SK-N-SH (cell line): ENCODE measurements at regions not wholly inside any gene's neighbourhood (a gene's known extent, or its start where the extent isn't known, plus 50 kb on each side); places are given as distances from the start of the nearest gene placed in this dataset.

Experiments
- CTCF ChIA-PET: fragments of 300-600, 350-600 bp; formaldehyde crosslinking; extraction: SDS; loops from one replicate; lab custom pipeline; 2021; lab: Yijun Ruan, JAX
- POLR2A ChIA-PET: fragments of 350-600 bp; sonication (Branson Sonifier 250); formaldehyde crosslinking; extraction: SDS; loops from one replicate; lab custom pipeline; 2020; ENCODE audit warnings: antibody characterized with exemption, inconsistent platforms; lab: Yijun Ruan, JAX
- DNase-seq: peaks from one replicate; pipeline ENCODE4 v3.0.0; 2012
- H2AFZ ChIP-seq: fragments of 200-600 bp; sonication (generic); 2 replicates; pipeline ENCODE4 v1.8.1; 2016; ENCODE audit warnings: antibody characterized with exemption, mild to moderate bottlenecking, low read depth
- H3F3A ChIP-seq: fragments of 200-600 bp; sonication (generic); replicated peaks from 2 replicates; pipeline ENCODE3; 2016; ENCODE audit warnings: antibody characterized with exemption, mild to moderate bottlenecking; ENCODE audit not compliant: insufficient read depth
- H3K27ac ChIP-seq, 2 experiments: fragments of 200-500 bp in 1 of 2; fragments of 200-600 bp in 1 of 2; sonication (Bioruptor generic) in 1 of 2; sonication (generic), shearing (Covaris generic) in 1 of 2; 2 replicates each; pipeline versions ENCODE4 v1.5.1 to v1.6.1; 2014 to 2016; ENCODE audit warnings: low read depth in 2 of 2, inconsistent platforms in 1 of 2, low read length in 1 of 2, mild to moderate bottlenecking in 1 of 2, mixed read lengths in 1 of 2
- H3K27me3 ChIP-seq: fragments of 200-600 bp; sonication (generic), shearing (Covaris generic); 2 replicates; pipeline ENCODE4 v1.6.1; 2016; ENCODE audit warnings: mixed run types; ENCODE audit not compliant: insufficient read depth
- H3K36me3 ChIP-seq, 2 experiments: fragments of 200-500 bp in 1 of 2; fragments of 200-600 bp in 1 of 2; sonication (Bioruptor generic) in 1 of 2; sonication (generic) in 1 of 2; replicated peaks in 1 of 2; 2 replicates each; pipeline versions ENCODE3 to v1.5.1; 2014 to 2016; ENCODE audit warnings: low read length in 1 of 2, mild to moderate bottlenecking in 1 of 2; ENCODE audit not compliant: insufficient read depth in 2 of 2, control insufficient read depth in 1 of 2
- H3K4me1 ChIP-seq, 2 experiments: fragments of 200-500 bp in 1 of 2; fragments of 200-600 bp in 1 of 2; sonication (Bioruptor generic) in 1 of 2; sonication (generic), shearing (Covaris generic) in 1 of 2; 2 replicates each; pipeline versions ENCODE4 v1.5.1 to v1.6.1; 2014 to 2016; ENCODE audit warnings: low read depth in 1 of 2, low read length in 1 of 2, mixed run types in 1 of 2; ENCODE audit not compliant: insufficient read depth in 2 of 2, control insufficient read depth in 1 of 2
- H3K4me2 ChIP-seq: fragments of 200-600 bp; sonication (generic), shearing (Covaris generic); 2 replicates; pipeline ENCODE4 v1.6.1; 2017; ENCODE audit warnings: mixed run types
- H3K4me3 ChIP-seq, 2 experiments: fragments of 200-500 bp in 1 of 2; fragments of 200-600 bp in 1 of 2; sonication (Bioruptor generic) in 1 of 2; sonication (generic), shearing (Covaris generic) in 1 of 2; 2 replicates each; pipeline versions ENCODE4 v1.5.1 to v1.8.1; 2014 to 2016; ENCODE audit warnings: low read depth in 2 of 2, inconsistent platforms in 1 of 2, low read length in 1 of 2, mild to moderate bottlenecking in 1 of 2, mixed read lengths in 1 of 2, moderate library complexity in 1 of 2
- H3K79me2 ChIP-seq: fragments of 200-600 bp; sonication (generic); 2 replicates; pipeline ENCODE4 v1.8.1; 2017; ENCODE audit warnings: mild to moderate bottlenecking; ENCODE audit not compliant: insufficient read depth
- H3K9ac ChIP-seq: fragments of 200-600 bp; sonication (generic); 2 replicates; pipeline ENCODE4 v1.6.1; 2017; ENCODE audit warnings: mixed run types
- H3K9me2 ChIP-seq: fragments of 200-600 bp; sonication (generic); 2 replicates; pipeline ENCODE4 v1.6.1; 2017; ENCODE audit warnings: mixed run types
- H3K9me3 ChIP-seq: fragments of 200-600 bp; sonication (generic); 2 replicates; pipeline ENCODE4 v1.6.1; 2017; ENCODE audit warnings: mixed run types, mild to moderate bottlenecking, moderate library complexity
- H4K20me1 ChIP-seq: fragments of 200-600 bp; sonication (generic); 2 replicates; pipeline ENCODE4 v1.6.1; 2017; ENCODE audit warnings: mild to moderate bottlenecking, mixed run types; ENCODE audit not compliant: insufficient read depth
- CHD2 ChIP-seq: fragments of 150-350 bp; IDR thresholded peaks from 2 replicates; pipeline ENCODE4 v1.6.1; 2018; ENCODE audit warnings: low read length; ENCODE audit not compliant: partially characterized antibody
- ELF1 ChIP-seq: IDR thresholded peaks from 2 replicates; pipeline ENCODE4 v1.4.0; 2012
- EP300 ChIP-seq, 2 experiments: IDR thresholded peaks; 2 replicates each; pipeline versions ENCODE4 v1.4.0 to v1.6.1; 2012; ENCODE audit warnings: borderline replicate concordance in 1 of 2, low read depth in 1 of 2, low read length in 1 of 2
- FOSL2 ChIP-seq: IDR thresholded peaks from 2 replicates; pipeline ENCODE4 v1.4.0; 2012; ENCODE audit warnings: low read depth, mild to moderate bottlenecking, moderate library complexity, borderline replicate concordance
- GATA2 ChIP-seq: sonication (generic); formaldehyde crosslinking; IDR thresholded peaks from 2 replicates; pipeline ENCODE4 v1.5.0; 2020; ENCODE audit warnings: mild to moderate bottlenecking, missing genetic modification reagents
- JUND ChIP-seq: IDR thresholded peaks from 2 replicates; pipeline ENCODE4 v1.4.0; 2012
- MEF2A ChIP-seq: IDR thresholded peaks from 2 replicates; pipeline ENCODE4 v1.4.0; 2012; ENCODE audit warnings: low read depth, borderline replicate concordance
- MXI1 ChIP-seq: IDR thresholded peaks from 2 replicates; pipeline ENCODE4 v1.6.1; 2012; ENCODE audit warnings: mild to moderate bottlenecking, low read depth, low read length, improper control_type of control experiment
- PBX3 ChIP-seq: IDR thresholded peaks from 2 replicates; pipeline ENCODE4; 2012
- POLR2AphosphoS5 ChIP-seq: IDR thresholded peaks from 2 replicates; pipeline ENCODE4 v1.6.1; 2012; ENCODE audit warnings: low read depth, low read length
- RAD21 ChIP-seq: IDR thresholded peaks from 2 replicates; pipeline ENCODE4 v1.6.1; 2012; ENCODE audit warnings: mild to moderate bottlenecking, low read length
- SMC3 ChIP-seq: IDR thresholded peaks from 2 replicates; pipeline ENCODE4 v1.6.1; 2012; ENCODE audit warnings: low read depth, low read length, improper control_type of control experiment
- TAF1 ChIP-seq: IDR thresholded peaks from 2 replicates; pipeline ENCODE4 v1.6.1; 2012; ENCODE audit warnings: low read depth, mild to moderate bottlenecking, low read length, moderate library complexity, borderline replicate concordance
- TEAD4 ChIP-seq: IDR thresholded peaks from 2 replicates; pipeline ENCODE4 v1.4.0; 2012; ENCODE audit warnings: mild to moderate bottlenecking, borderline replicate concordance; ENCODE audit not compliant: insufficient read depth
- YY1 ChIP-seq: IDR thresholded peaks from 2 replicates; pipeline ENCODE4 v1.4.0; 2012; ENCODE audit warnings: low read depth, mild to moderate bottlenecking
- ZBTB33 ChIP-seq: IDR thresholded peaks from 2 replicates; pipeline ENCODE4 v1.4.0; 2012; ENCODE audit warnings: low read depth, borderline replicate concordance
- WGBS: methylation state at CpG from one replicate; pipeline ENCODE4 v1.1.6; 2017; ENCODE audit warnings: low lambda C conversion rate; 5-methylcytosine and 5-hydroxymethylcytosine counted together
- TF ChIP-seq, protein P1 (sequence below): IDR thresholded peaks from 2 replicates; pipeline ENCODE4 v1.6.1; 2012; ENCODE audit warnings: mild to moderate bottlenecking, low read depth, low read length, moderate library complexity

DNA sequence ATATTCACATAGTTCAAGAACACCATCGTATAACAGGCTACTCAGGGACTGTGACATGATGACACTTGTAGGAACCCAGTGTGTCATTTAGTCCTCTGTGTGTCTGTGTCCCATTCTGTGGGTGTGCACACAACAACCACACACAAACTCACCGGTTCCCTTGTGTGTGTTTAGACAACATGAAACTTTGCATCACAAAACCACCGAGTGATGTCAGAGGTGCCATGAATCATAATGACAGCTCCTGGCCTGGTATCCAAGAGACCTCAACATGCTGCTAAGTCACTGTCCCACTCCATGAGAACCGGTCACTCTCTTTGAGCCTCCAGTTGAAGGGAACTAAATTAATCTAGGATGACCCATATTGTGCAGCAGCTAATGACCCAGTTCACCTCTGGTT lies 421.3 kb downstream of the PREX1 start:
- 69% methylated on average over 4 of the region's 4 CpGs for WGBS
- CTCF ChIA-PET, result interaction anchor here (1.2 kb wide), 1 partner anchor 10 kb away, joined by 5 read pairs; no protein-coding TSS in a partner anchor

DNA sequence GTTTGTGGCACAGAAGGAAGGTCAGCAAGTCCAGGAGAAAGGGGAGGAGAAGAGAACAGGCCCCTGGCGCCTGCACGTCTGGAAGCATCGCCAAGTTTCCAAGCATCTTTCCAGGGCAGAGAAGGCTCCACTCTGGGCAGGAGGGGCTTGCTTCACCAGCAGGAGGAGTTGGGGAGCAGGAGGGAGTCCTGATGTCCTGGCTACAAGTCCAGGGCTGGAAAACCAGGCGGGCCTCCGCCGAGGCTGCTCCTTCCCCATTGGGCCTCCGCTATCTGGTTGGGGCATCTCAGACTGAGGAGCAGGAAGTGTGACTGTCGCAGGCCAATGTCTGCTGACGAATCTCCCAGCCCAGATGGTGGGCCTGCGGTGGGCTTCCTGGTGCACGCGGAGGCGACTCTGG lies 421.9 kb downstream of the PREX1 start:
- H4K20me1 ChIP-seq, result no peaks in the 10 kb centered on the region
- CTCF ChIA-PET, result no interaction called here
- H3F3A ChIP-seq, result no peaks in the 10 kb centered on the region
- no peak overlapping the region for H3K4me2 ChIP-seq
- H3K4me3 ChIP-seq, result no peak overlapping the region
- POLR2A ChIA-PET, result no interaction called here
- WGBS, result 92% methylated on average over 7 of the region's 13 CpGs
- no peaks in the 10 kb centered on the region for H3K79me2 ChIP-seq
- no peaks in the 10 kb centered on the region for H3K9me3 ChIP-seq
- TF ChIP-seq ZBTB33, result no peak
- peak; percentile 10; the same call in 1 of the 2 replicates for TF ChIP-seq RAD21
- peak; percentile 46 for DNase-seq
- no peaks in the 10 kb centered on the region for H3K9me2 ChIP-seq
- H3K4me1 ChIP-seq, result peaks cover 0 to 6% of the 10 kb centered on the region in 2 experiments; a peak in 1 of 4 replicates
- H3K27me3 ChIP-seq, result peaks cover 3% of the 10 kb centered on the region; the same call in 1 of the 2 replicates
- H3K27ac ChIP-seq, result no peak overlapping the region
- no peak overlapping the region for H3K9ac ChIP-seq
- H2AFZ ChIP-seq, result no peak overlapping the region
- H3K36me3 ChIP-seq, result no peaks in the 10 kb centered on the region

More for the DNA sequence above, 421.3 kb downstream of the PREX1 start:
- H3K9me3 ChIP-seq, result no peaks in the 10 kb centered on the region
- H4K20me1 ChIP-seq, result no peaks in the 10 kb centered on the region
- H3K36me3 ChIP-seq, result no peaks in the 10 kb centered on the region
- H3K27ac ChIP-seq, result no peak overlapping the region
- no peak overlapping the region for H3K4me2 ChIP-seq
- peaks cover 0 to 6% of the 10 kb centered on the region in 2 experiments; a peak in 1 of 4 replicates for H3K4me1 ChIP-seq
- no peak for DNase-seq
- no peaks in the 10 kb centered on the region for H3K79me2 ChIP-seq
- H2AFZ ChIP-seq, result no peak overlapping the region
- no peaks in the 10 kb centered on the region for H3F3A ChIP-seq
- TF ChIP-seq MEF2A, result no peak
- no peaks in the 10 kb centered on the region for H3K9me2 ChIP-seq
- H3K4me3 ChIP-seq, result no peak overlapping the region
- H3K27me3 ChIP-seq, result peaks cover 7% of the 10 kb centered on the region; the same call in 1 of the 2 replicates
- H3K9ac ChIP-seq, result no peak overlapping the region
- POLR2A ChIA-PET, result no interaction called here

- Histone ChIP-seq H3K27ac (no peak overlapping the region), H3K79me2 (no peaks in the 10 kb centered on the region), H3K4me2 (no peak overlapping the region), H3F3A (no peaks in the 10 kb centered on the region), H3K36me3 (no peaks in the 10 kb centered on the region), H3K4me1 (peaks cover 0 to 13% of the 10 kb centered on the region in 2 experiments; a peak in 1 of 4 replicates), H3K9ac (no peak overlapping the region), H2AFZ (no peak overlapping the region), H3K9me3 (no peaks in the 10 kb centered on the region), H3K9me2 (no peaks in the 10 kb centered on the region), H3K27me3 (no peaks in the 10 kb centered on the region; the same call in 1 of the 2 replicates), H3K4me3 (no peak overlapping the region), H4K20me1 (no peaks in the 10 kb centered on the region)
- CTCF ChIA-PET, result interaction anchor here (0.7 to 4.7 kb wide), 3 partner anchors 17 to 472 kb away, joined by 3 to 23 read pairs (median 3); no protein-coding TSS in a partner anchor
- 56% methylated on average over 5 of the region's 5 CpGs for WGBS
- no peak for DNase-seq
- POLR2A ChIA-PET, result no interaction called here
- TF ChIP-seq MXI1, result no peak
- TF ChIP-seq JUND, result no peak
- no peak for TF ChIP-seq ELF1
- TF ChIP-seq GATA2 (CRISPR knock-in tag), result no peak
- TF ChIP-seq CHD2, result no peak
- no peak for TF ChIP-seq YY1
- no peak for TF ChIP-seq POLR2AphosphoS5
- no peak for TF ChIP-seq TAF1
- TF ChIP-seq EP300 (IDR thresholded peaks at IDR 0.05; ENCODE audit: borderline replicate concordance in 1 of 2, low read depth in 1 of 2, low read length in 1 of 2), result no peak
- no peak for TF ChIP-seq TEAD4
- TF ChIP-seq SMC3, result no peak
- TF ChIP-seq, protein P1, sequence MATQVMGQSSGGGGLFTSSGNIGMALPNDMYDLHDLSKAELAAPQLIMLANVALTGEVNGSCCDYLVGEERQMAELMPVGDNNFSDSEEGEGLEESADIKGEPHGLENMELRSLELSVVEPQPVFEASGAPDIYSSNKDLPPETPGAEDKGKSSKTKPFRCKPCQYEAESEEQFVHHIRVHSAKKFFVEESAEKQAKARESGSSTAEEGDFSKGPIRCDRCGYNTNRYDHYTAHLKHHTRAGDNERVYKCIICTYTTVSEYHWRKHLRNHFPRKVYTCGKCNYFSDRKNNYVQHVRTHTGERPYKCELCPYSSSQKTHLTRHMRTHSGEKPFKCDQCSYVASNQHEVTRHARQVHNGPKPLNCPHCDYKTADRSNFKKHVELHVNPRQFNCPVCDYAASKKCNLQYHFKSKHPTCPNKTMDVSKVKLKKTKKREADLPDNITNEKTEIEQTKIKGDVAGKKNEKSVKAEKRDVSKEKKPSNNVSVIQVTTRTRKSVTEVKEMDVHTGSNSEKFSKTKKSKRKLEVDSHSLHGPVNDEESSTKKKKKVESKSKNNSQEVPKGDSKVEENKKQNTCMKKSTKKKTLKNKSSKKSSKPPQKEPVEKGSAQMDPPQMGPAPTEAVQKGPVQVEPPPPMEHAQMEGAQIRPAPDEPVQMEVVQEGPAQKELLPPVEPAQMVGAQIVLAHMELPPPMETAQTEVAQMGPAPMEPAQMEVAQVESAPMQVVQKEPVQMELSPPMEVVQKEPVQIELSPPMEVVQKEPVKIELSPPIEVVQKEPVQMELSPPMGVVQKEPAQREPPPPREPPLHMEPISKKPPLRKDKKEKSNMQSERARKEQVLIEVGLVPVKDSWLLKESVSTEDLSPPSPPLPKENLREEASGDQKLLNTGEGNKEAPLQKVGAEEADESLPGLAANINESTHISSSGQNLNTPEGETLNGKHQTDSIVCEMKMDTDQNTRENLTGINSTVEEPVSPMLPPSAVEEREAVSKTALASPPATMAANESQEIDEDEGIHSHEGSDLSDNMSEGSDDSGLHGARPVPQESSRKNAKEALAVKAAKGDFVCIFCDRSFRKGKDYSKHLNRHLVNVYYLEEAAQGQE, result no peak
- no peak for TF ChIP-seq PBX3
- TF ChIP-seq FOSL2, result no peak
Measured at GRCh38 chr20:48404598-48404997, 423.2 kb downstream of the PREX1 start.
